ENCODE measurements at regions not wholly inside any gene's neighbourhood (a gene's known extent, or its start where the extent isn't known, plus 50 kb on each side); places are given as distances from the start of the nearest gene placed in this dataset.

- TF ChIP-seq CTCF (IDR thresholded peaks at IDR 0.05; ENCODE audit: borderline replicate concordance, extremely low read depth, low read length, poor library complexity, severe bottlenecking): no peak
- no peak for TF ChIP-seq EZH2 (IDR thresholded peaks at IDR 0.05; ENCODE audit: borderline replicate concordance, low read depth, low read length, severe bottlenecking)
Measured at GRCh38 chr13:50758796-50759195, 84.7 kb downstream of the DLEU7 start.
